ENCODE measurements at regions not wholly inside any gene's neighbourhood (a gene's known extent, or its start where the extent isn't known, plus 50 kb on each side); places are given as distances from the start of the nearest gene placed in this dataset.
"Not testable (repeated sequence)": the region's sequence is repeated elsewhere in the genome, so short reads cannot be mapped to it uniquely, and the experiment has no call there.

- not testable (repeated sequence) for TF ChIP-seq CTCF (IDR thresholded peaks at IDR 0.05); ZFX (IDR thresholded peaks at IDR 0.05; ENCODE audit: borderline replicate concordance)
These were observed 77.2 kb downstream of the CDO1 start for GRCh38 chr5:115739245-115739644.
